HFF-Myc (cell line): ENCODE measurements at regions not wholly inside any gene's neighbourhood (a gene's known extent, or its start where the extent isn't known, plus 50 kb on each side); places are given as distances from the start of the nearest gene placed in this dataset.

Experiments used
- DNase-seq: peaks from one replicate; pipeline ENCODE4 v3.0.0-alpha.2; 2011; ENCODE audit warnings: low read depth; ENCODE audit errors: extremely low read depth
- H3K4me3 ChIP-seq: replicated peaks from 2 replicates; pipeline ENCODE4 v1.5.1; 2011; ENCODE audit warnings: low read depth, mild to moderate bottlenecking, control low read depth, low read length
- TF ChIP-seq, protein P1 (sequence below): IDR thresholded peaks from 2 replicates; pipeline ENCODE4 v1.5.1; 2012; ENCODE audit warnings: mild to moderate bottlenecking, low read depth, low read length, control low read depth; ENCODE audit errors: missing control alignments

DNA sequence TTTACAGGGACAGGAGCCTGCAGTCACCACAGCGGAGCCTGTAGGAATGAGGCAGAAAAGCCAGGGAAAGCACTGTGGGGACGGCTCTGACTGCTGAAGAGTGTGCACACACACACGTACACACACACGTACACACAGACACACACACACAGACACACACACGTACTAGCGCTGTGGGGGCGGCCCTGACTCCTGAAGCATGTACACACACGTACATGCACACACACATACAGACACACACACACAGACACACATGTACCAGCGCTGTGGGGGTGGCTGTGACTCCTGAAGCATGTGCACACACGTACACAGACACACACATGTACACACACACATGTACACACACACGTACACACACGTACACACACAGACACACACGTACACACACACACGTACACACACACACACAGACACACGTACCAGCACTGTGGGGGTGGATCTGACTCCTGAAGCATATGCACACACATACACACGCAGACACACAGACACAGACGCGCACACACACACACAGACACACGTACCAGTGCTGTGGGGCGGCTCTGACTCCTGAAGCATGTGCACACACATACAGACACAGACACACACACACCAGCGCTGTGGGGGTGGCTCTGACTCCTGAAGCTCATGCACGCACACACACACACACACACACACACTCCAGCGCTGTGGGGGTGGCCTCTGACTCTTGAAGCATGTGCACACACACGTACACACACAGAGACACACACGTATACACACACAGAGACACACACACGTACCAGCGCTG is 127.3 kb downstream of the DLL1 start:
- H3K4me3 ChIP-seq, result no peak overlapping the region
- DNase-seq, result no peak
- TF ChIP-seq, protein P1, sequence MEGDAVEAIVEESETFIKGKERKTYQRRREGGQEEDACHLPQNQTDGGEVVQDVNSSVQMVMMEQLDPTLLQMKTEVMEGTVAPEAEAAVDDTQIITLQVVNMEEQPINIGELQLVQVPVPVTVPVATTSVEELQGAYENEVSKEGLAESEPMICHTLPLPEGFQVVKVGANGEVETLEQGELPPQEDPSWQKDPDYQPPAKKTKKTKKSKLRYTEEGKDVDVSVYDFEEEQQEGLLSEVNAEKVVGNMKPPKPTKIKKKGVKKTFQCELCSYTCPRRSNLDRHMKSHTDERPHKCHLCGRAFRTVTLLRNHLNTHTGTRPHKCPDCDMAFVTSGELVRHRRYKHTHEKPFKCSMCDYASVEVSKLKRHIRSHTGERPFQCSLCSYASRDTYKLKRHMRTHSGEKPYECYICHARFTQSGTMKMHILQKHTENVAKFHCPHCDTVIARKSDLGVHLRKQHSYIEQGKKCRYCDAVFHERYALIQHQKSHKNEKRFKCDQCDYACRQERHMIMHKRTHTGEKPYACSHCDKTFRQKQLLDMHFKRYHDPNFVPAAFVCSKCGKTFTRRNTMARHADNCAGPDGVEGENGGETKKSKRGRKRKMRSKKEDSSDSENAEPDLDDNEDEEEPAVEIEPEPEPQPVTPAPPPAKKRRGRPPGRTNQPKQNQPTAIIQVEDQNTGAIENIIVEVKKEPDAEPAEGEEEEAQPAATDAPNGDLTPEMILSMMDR, result no peak

DNA sequence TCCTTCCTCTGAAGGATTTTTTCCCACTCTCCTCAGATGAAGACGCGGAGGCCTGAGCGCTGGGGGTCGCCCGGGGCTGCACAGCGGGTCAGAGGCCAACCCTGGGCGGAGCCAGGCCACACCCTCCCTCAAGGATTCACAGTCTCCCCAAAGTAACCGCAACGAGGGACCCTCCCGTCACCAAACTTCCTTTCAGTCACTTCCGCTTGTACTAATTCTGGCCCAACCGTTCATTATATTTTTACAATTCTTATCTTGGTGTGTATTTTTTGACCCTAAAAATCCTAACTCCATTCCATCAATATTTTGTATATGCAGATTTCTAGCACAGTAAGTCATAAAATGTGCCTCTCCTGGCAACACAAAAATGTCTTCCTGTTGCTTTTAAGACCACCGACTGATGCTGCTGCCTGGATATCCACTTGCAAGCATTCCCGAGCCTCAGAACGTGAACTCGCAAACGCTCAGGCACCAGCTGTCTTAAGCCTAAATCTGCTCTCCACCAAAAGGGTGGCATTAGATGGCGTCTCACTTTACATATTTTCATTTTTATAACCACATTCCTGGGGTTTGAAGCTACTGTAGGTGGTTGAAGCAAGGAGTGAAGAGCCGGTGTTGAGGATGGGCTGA is 128.0 kb downstream of the DLL1 start:
- H3K4me3 ChIP-seq, result no peak overlapping the region
- TF ChIP-seq, protein P1, result no peak
- no peak for DNase-seq

DNA sequence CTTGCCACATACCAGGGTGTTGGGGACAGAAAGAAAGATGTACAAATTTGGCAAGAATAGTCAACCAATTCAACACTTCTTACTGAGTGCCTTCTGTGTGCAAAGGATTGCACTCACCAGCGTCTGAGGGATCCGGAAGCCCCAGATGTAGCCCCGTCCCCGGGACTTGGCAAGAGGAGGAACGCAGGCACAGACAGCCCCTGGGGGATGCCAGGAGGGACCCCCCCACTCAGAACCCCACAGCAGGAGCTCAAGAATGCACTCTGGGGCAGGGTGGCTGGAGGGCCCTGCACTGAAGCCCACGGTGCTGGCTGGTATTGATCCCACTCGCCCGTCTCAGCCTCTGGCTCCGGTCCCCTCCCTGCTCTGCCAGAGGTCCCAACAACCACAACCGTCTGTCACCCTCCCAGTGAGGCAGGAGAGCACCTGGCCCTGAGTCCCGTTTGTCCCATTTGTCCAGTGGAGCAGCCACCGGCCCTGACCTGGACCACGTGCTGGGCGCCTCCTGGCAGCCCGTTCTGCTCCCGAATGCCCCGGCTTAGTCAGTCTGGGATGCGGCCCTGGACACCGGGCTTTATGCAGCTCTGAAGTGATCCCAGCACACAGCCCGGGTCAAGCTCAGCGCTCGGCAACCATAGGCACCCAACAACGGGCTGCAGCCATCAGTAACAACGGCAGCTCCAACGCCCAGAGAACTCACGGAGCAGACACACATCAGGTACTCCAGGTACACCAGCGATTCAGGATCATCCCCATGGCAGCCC is 128.7 kb downstream of the DLL1 start:
- DNase-seq, result no peak
- TF ChIP-seq, protein P1, result no peak
- H3K4me3 ChIP-seq, result no peak overlapping the region

DNA sequence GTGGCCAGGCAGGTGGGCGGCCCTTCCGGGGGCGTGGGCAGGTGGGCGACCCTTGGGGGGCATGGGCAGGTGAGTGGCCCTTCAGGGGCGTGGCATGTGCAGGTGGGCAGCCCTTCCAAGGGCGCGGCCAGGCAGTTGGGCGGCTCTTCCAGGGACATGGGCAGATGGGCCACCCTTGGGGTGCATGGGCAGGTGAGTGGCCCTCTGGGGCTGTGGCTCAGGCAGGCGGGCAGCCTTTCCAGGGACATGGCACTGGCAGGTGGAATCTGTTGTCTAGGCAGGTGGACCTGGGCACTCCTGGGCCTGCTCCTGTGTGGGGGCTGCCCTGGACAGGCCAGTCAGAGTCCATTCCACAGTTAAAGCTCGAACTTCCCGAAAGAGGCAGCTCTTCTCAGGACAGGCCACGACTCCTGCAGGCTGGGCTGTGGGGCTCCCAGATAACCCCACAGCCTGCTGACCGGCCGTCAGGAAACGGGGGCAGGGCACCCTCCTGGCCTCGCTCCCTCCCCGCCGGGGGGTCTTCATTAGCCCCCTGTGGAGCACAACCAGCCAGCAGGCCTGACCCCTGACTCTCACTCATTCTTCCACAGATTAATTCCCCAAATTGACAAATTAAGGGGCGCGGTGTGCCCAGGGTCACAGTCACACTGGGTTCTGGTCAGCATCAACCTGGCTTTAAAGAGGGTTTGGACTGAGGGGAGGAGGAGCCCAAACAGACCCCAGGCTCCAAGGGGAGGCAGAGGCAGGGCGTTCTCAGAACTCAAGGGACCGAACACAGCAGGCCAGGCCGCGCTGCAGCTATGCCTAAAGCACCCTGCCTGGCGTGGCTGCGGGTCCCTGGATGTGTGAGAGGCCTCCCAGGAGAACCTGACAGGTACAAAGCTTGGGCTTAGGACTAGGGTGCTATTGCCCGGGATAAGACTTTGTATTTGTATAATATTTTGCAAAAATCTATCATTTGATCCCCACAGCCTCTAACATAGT is 130.0 kb downstream of the DLL1 start:
- DNase-seq, result no peak
- no peak overlapping the region for H3K4me3 ChIP-seq
- TF ChIP-seq, protein P1, result no peak

DNA sequence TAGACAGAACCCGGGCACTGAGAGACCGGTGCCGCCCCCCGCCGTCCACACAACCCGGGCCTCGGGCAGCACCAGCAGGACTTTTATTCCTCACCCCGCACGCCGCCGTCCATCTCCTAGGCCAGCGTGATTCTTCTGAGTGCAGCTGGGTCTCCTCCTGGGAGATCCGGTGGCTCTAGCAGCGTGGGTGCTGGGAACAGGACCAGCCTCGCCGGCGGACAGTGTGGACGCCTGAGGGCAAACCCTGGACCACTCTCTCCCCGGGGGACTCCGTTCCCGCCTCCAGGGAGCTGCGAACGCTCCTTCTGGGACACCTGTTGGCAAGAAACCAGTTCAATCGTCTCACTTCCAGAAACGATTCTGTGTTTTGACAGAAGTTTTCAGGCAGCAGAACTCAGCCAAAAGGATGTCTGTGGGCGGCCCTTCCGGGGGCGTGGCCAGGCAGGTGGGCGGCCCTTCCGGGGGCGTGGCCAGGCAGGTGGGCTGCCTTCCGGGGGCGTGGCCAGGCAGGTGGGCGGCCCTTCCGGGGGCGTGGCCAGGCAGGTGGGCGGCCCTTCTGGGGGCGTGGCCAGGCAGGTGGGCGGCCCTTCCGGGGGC is 130.7 kb downstream of the DLL1 start:
- DNase-seq, result no peak
- TF ChIP-seq, protein P1, result no peak
- no peak overlapping the region for H3K4me3 ChIP-seq
